Keratinocyte (primary cell): ENCODE measurements at regions not wholly inside any gene's neighbourhood (a gene's known extent, or its start where the extent isn't known, plus 50 kb on each side); places are given as distances from the start of the nearest gene placed in this dataset.

Source experiments
- DNase-seq: peaks from one replicate; pipeline ENCODE4 v3.0.0-alpha.2; 2011; ENCODE audit warnings: low read depth, missing footprints, low spot score
- FAIRE-seq: peaks from 2 replicates; lab custom pipeline; 2011; peaks lifted over from hg19 to GRCh38; lab: Jason Lieb, UNC
- H2AFZ ChIP-seq: 2 replicates; pipeline ENCODE4 v1.6.0; 2012; ENCODE audit warnings: low read length, control low read depth, inconsistent platforms; ENCODE audit not compliant: control insufficient read depth
- H3K27ac ChIP-seq: 2 replicates; pipeline ENCODE4 v1.5.1; 2011; ENCODE audit warnings: low read length; ENCODE audit not compliant: control insufficient read depth, insufficient read depth
- H3K27me3 ChIP-seq: 3 replicates; pipeline ENCODE4 v1.6.0; 2011; ENCODE audit warnings: low read length; ENCODE audit not compliant: control insufficient read depth, insufficient read depth; ENCODE audit errors: extremely low read depth
- H3K36me3 ChIP-seq, 2 experiments: 2 replicates in 1 of 2; 3 replicates in 1 of 2; pipeline ENCODE4 v1.5.1; 2011; ENCODE audit warnings: low read length in 2 of 2, mild to moderate bottlenecking in 1 of 2; ENCODE audit not compliant: control insufficient read depth in 2 of 2, insufficient read depth in 2 of 2; ENCODE audit errors: extremely low read depth in 1 of 2
- H3K4me1 ChIP-seq: 3 replicates; pipeline ENCODE4 v1.5.1; 2011; ENCODE audit warnings: low read length; ENCODE audit not compliant: control insufficient read depth, insufficient read depth; ENCODE audit errors: extremely low read depth
- H3K4me2 ChIP-seq: 3 replicates; pipeline ENCODE4 v1.6.0; 2011; ENCODE audit warnings: low read depth, low read length; ENCODE audit not compliant: control insufficient read depth, insufficient read depth; ENCODE audit errors: extremely low read depth
- H3K4me3 ChIP-seq, 3 experiments: fragments of 200-600 bp in 1 of 3; sonication (generic) in 1 of 3; 2 replicates in 2 of 3; 3 replicates in 1 of 3; pipeline ENCODE4 v1.5.1; 2011 to 2016; ENCODE audit warnings: low read length in 3 of 3, mild to moderate bottlenecking in 3 of 3, control low read depth in 2 of 3, inconsistent platforms in 1 of 3, low read depth in 1 of 3, mixed read lengths in 1 of 3, mixed run types in 1 of 3, moderate library complexity in 1 of 3; ENCODE audit not compliant: control insufficient read depth in 2 of 3, insufficient read depth in 2 of 3; ENCODE audit errors: extremely low read depth in 1 of 3
- H3K79me2 ChIP-seq: 2 replicates; pipeline ENCODE4 v1.6.0; 2012; ENCODE audit warnings: low read length; ENCODE audit not compliant: control insufficient read depth, insufficient read depth
- H3K9ac ChIP-seq: 3 replicates; pipeline ENCODE4 v1.6.0; 2011; ENCODE audit warnings: low read length; ENCODE audit not compliant: control insufficient read depth, insufficient read depth; ENCODE audit errors: extremely low read depth
- H3K9me1 ChIP-seq: 3 replicates; pipeline ENCODE4 v1.6.0; 2011; ENCODE audit warnings: low read length; ENCODE audit not compliant: control insufficient read depth, insufficient read depth; ENCODE audit errors: extremely low read depth
- H3K9me3 ChIP-seq: 2 replicates; pipeline ENCODE4 v1.5.1; 2012; ENCODE audit warnings: low read depth, low read length; ENCODE audit not compliant: control insufficient read depth
- H4K20me1 ChIP-seq: 3 replicates; pipeline ENCODE4 v1.6.0; 2011; ENCODE audit warnings: low read length; ENCODE audit not compliant: control insufficient read depth, insufficient read depth; ENCODE audit errors: extremely low read depth
- CTCF ChIP-seq, 3 experiments: IDR thresholded peaks in 1 of 3; conservative IDR thresholded peaks in 1 of 3; optimal IDR thresholded peaks in 1 of 3; 2 replicates in 2 of 3; 3 replicates in 1 of 3; pipeline versions ENCODE3 to v1.5.1; 2011; ENCODE audit warnings: low read length in 3 of 3, mild to moderate bottlenecking in 3 of 3, moderate library complexity in 2 of 3, control low read depth in 1 of 3, inconsistent platforms in 1 of 3; ENCODE audit not compliant: insufficient read depth in 2 of 3; ENCODE audit errors: extremely low read depth in 1 of 3
- EZH2 ChIP-seq: IDR thresholded peaks from one replicate; pipeline ENCODE4 v1.6.1; 2012; ENCODE audit warnings: inconsistent platforms, mild to moderate bottlenecking, low read length, moderate library complexity
- dilution Hi-C: fragments of 300-500 bp; cut with MboI; formaldehyde crosslinking; loops from one replicate; pipeline ENCODE4 v1.7.0; 2020; ENCODE audit warnings: low sequenced_read_pairs; ENCODE audit not compliant: extremely low pct_ligation_motif_present

GRCh38 chr13:34708566-34709313, 233.3 kb upstream of the NBEA start:
- Histone ChIP-seq H3K27ac (no peak overlapping the region), H2AFZ (no peak overlapping the region), H3K4me2 (no peak overlapping the region), H3K27me3 (no peaks in the 10 kb centered on the region), H3K9ac (no peak overlapping the region), H3K9me1 (no peaks in the 10 kb centered on the region), H3K79me2 (no peaks in the 10 kb centered on the region), H3K4me1 (no peaks in the 10 kb centered on the region), H3K36me3 (no peaks in the 10 kb centered on the region), H3K4me3 (no peak overlapping the region), H4K20me1 (no peaks in the 10 kb centered on the region), H3K9me3 (no peaks in the 10 kb centered on the region)
- no peak for DNase-seq
- TF ChIP-seq CTCF (optimal IDR thresholded peaks at IDR 0.05 in 1 of 3, IDR thresholded peaks at IDR 0.05 in 1 of 3, conservative IDR thresholded peaks at IDR 0.05 in 1 of 3; ENCODE audit: extremely low read depth in 1 of 3, insufficient read depth in 2 of 3, low read length in 3 of 3), result no peak
- TF ChIP-seq EZH2, result no peak
- dilution Hi-C loops, result no loop called here
- FAIRE-seq, result no peak

GRCh38 chr13:34719060-34719875, 222.8 kb upstream of the NBEA start:
- dilution Hi-C loops, result no loop called here
- Histone ChIP-seq H3K36me3 (no peaks in the 10 kb centered on the region), H3K9me3 (no peaks in the 10 kb centered on the region), H3K9me1 (no peaks in the 10 kb centered on the region), H3K4me2 (no peak overlapping the region), H4K20me1 (no peaks in the 10 kb centered on the region), H3K79me2 (no peaks in the 10 kb centered on the region), H3K9ac (no peak overlapping the region), H3K27ac (no peak overlapping the region), H3K27me3 (no peaks in the 10 kb centered on the region), H2AFZ (no peak overlapping the region), H3K4me3 (no peak overlapping the region), H3K4me1 (no peaks in the 10 kb centered on the region)
- DNase-seq (no peak), FAIRE-seq (no peak)
- no peak for TF ChIP-seq CTCF (optimal IDR thresholded peaks at IDR 0.05 in 1 of 3, IDR thresholded peaks at IDR 0.05 in 1 of 3, conservative IDR thresholded peaks at IDR 0.05 in 1 of 3; ENCODE audit: extremely low read depth in 1 of 3, insufficient read depth in 2 of 3, low read length in 3 of 3)
- no peak for TF ChIP-seq EZH2
